HCT116 (cell line): ENCODE measurements at regions not wholly inside any gene's neighbourhood (a gene's known extent, or its start where the extent isn't known, plus 50 kb on each side); places are given as distances from the start of the nearest gene placed in this dataset.

Experiments
- ATAC-seq: fragments of 200-7000 bp; cut with Tn5 transposase; 2 replicates; pipeline ENCODE4 v1.9.1; 2020; ENCODE audit warnings: mild to moderate bottlenecking, moderate library complexity
- BruUV-seq: library from RNA; stranded (reverse); fragments of 400-500 nt; replicated peaks from 2 replicates; lab custom pipeline; 2021; lab: Mats Ljungman, UMichigan
- CTCF ChIA-PET: fragments of 300-600 bp; sonication (Branson Sonifier 250); formaldehyde crosslinking; loops from one replicate; lab custom pipeline; 2021; ENCODE audit warnings: antibody characterized with exemption; lab: Charles Lee
- POLR2A ChIA-PET: fragments of 300-600, 350-600 bp; sonication (Branson Sonifier 250); formaldehyde crosslinking; loops from one replicate; lab custom pipeline; 2021; ENCODE audit warnings: antibody characterized with exemption; lab: Charles Lee
- RAD21 ChIA-PET, 2 experiments: fragments of 300-600 bp; sonication (Branson Sonifier 250); formaldehyde crosslinking; loops; one replicate each; lab custom pipeline; 2023; ENCODE audit warnings: low total read pairs in 2 of 2; ENCODE audit not compliant: uncharacterized antibody in 2 of 2, unreplicated experiment in 2 of 2, low non-redundant PET in 1 of 2; lab: Charles Lee
- DNase-seq: peaks from one replicate; pipeline ENCODE4 v3.0.0-alpha.2; 2010; ENCODE audit warnings: low read depth, low spot score
- H2AFZ ChIP-seq: fragments of 200-600 bp; shearing (Covaris generic), sonication (generic); 2 replicates; pipeline ENCODE4 v1.6.1; 2017; ENCODE audit warnings: low read depth, mixed run types, mixed read lengths, antibody characterized with exemption, low read length; ENCODE audit not compliant: poor library complexity, severe bottlenecking
- H3K27ac ChIP-seq: 2 replicates; pipeline ENCODE4 v1.5.1; 2012; ENCODE audit warnings: low read depth, low read length
- H3K27me3 ChIP-seq: fragments of 200-600 bp; sonication (generic); 2 replicates; pipeline ENCODE4 v1.6.1; 2016; ENCODE audit warnings: mixed run types, low read length, mixed read lengths; ENCODE audit not compliant: insufficient read depth
- H3K36me3 ChIP-seq, 2 experiments: fragments of 200-500 bp in 1 of 2; fragments of 200-600 bp in 1 of 2; sonication (Bioruptor generic) in 1 of 2; sonication (generic) in 1 of 2; 2 replicates each; pipeline versions ENCODE4 v1.5.1 to v1.6.1; 2014 to 2016; ENCODE audit warnings: low read length in 2 of 2, inconsistent platforms in 1 of 2, mixed read lengths in 1 of 2, mixed run types in 1 of 2; ENCODE audit not compliant: insufficient read depth in 2 of 2, control insufficient read depth in 1 of 2
- H3K4me1 ChIP-seq, 2 experiments: fragments of 200-600 bp in 1 of 2; sonication (generic) in 1 of 2; 2 replicates each; pipeline versions ENCODE4 v1.5.1 to v1.6.1; 2012 to 2017; ENCODE audit warnings: low read length in 2 of 2, inconsistent platforms in 1 of 2, mild to moderate bottlenecking in 1 of 2, mixed read lengths in 1 of 2, mixed run types in 1 of 2, moderate library complexity in 1 of 2; ENCODE audit not compliant: insufficient read depth in 2 of 2, control insufficient read depth in 1 of 2
- H3K4me2 ChIP-seq: fragments of 200-600 bp; sonication (generic); 2 replicates; pipeline ENCODE4 v1.6.1; 2017; ENCODE audit warnings: mixed run types, low read length, mixed read lengths
- H3K4me3 ChIP-seq, 2 experiments: fragments of 200-600 bp in 1 of 2; sonication (generic) in 1 of 2; replicated peaks in 1 of 2; 2 replicates each; pipeline ENCODE4 v1.5.1; 2011 to 2016; ENCODE audit warnings: low read length in 2 of 2, control low read depth in 1 of 2, low read depth in 1 of 2, mild to moderate bottlenecking in 1 of 2, mixed read lengths in 1 of 2, mixed run types in 1 of 2
- H3K79me2 ChIP-seq: fragments of 200-600 bp; sonication (generic); 2 replicates; pipeline ENCODE4 v1.6.1; 2017; ENCODE audit warnings: mild to moderate bottlenecking, mixed run types, low read length, moderate library complexity, mixed read lengths; ENCODE audit not compliant: insufficient read depth
- H3K9ac ChIP-seq: fragments of 200-600 bp; sonication (generic); 2 replicates; pipeline ENCODE4 v1.6.1; 2016; ENCODE audit warnings: low read length, mixed read lengths
- H3K9me2 ChIP-seq: fragments of 200-600 bp; sonication (generic), shearing (Covaris generic); 2 replicates; pipeline ENCODE4 v1.6.1; 2017; ENCODE audit warnings: mixed run types, mild to moderate bottlenecking, moderate library complexity; ENCODE audit not compliant: insufficient read depth
- H3K9me3 ChIP-seq, 2 experiments: fragments of 200-500 bp in 1 of 2; fragments of 200-600 bp in 1 of 2; sonication (Bioruptor generic) in 1 of 2; sonication (generic) in 1 of 2; 2 replicates each; pipeline ENCODE4 v1.6.1; 2014 to 2017; ENCODE audit warnings: low read length in 2 of 2, mixed read lengths in 2 of 2, inconsistent platforms in 1 of 2, low read depth in 1 of 2, mild to moderate bottlenecking in 1 of 2, mixed run types in 1 of 2, moderate library complexity in 1 of 2; ENCODE audit not compliant: control insufficient read depth in 1 of 2, insufficient read depth in 1 of 2
- H4K20me1 ChIP-seq: fragments of 200-600 bp; sonication (generic), shearing (Covaris generic); 2 replicates; pipeline ENCODE4 v1.6.1; 2017; ENCODE audit warnings: mixed run types, mild to moderate bottlenecking, moderate library complexity; ENCODE audit not compliant: insufficient read depth
- JUND ChIP-seq: IDR thresholded peaks from 2 replicates; pipeline ENCODE4 v1.6.1; 2012
- POLR2A ChIP-seq: IDR thresholded peaks from 2 replicates; pipeline ENCODE4 v1.7.0; 2011; ENCODE audit warnings: borderline replicate concordance; ENCODE audit not compliant: insufficient read depth, insufficient read length; ENCODE audit errors: extremely low read depth
- TCF7L2 ChIP-seq: IDR thresholded peaks from 2 replicates; pipeline ENCODE4 v1.7.0; 2011; ENCODE audit warnings: borderline replicate concordance, inconsistent platforms; ENCODE audit not compliant: insufficient read depth, insufficient read length; ENCODE audit errors: extremely low read depth
- YY1 ChIP-seq: IDR thresholded peaks from 2 replicates; pipeline ENCODE4 v1.6.1; 2011; ENCODE audit warnings: low read length, low read depth, moderate library complexity, mild to moderate bottlenecking; ENCODE audit not compliant: insufficient replicate concordance; ENCODE audit errors: extremely low read depth
- ZFX ChIP-seq: fragments of 450-650 bp; IDR thresholded peaks from 2 replicates; pipeline ENCODE4 v1.6.1; 2017
- intact Hi-C: fragments of 100-400 bp; cut with micrococcal nuclease; formaldehyde crosslinking; loops from 2 replicates; pipeline ENCODE4 v1.10.0; 2022
- TF ChIP-seq, protein P1 (sequence below): IDR thresholded peaks from 2 replicates; pipeline ENCODE4 v1.6.1; 2011; ENCODE audit warnings: mild to moderate bottlenecking, low read length, moderate library complexity; ENCODE audit not compliant: insufficient replicate concordance; ENCODE audit errors: extremely low read depth
- TF ChIP-seq, protein P2 (sequence below): IDR thresholded peaks from 2 replicates; pipeline ENCODE4 v1.6.1; 2012
- TF ChIP-seq, protein P3 (sequence below): IDR thresholded peaks from 2 replicates; pipeline ENCODE4 v1.6.1; 2012; ENCODE audit warnings: low read depth

DNA sequence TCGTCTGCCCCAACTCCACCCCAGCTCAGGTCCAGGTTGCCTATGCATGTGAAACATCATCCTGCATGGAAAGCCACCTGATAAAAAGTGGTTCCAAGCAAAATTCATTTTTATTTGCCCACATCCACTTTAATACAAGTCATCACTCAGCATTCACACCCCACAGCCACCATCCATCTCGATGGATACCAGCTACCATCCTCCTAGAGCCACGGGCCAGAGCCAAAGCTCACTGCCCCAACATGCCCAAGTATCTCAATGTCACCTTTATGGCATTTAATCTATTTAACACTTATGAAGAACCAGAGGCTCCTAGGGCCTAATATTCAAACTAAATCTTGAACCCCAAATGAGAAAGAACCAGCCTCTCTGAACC, 70.5 kb downstream of the COPRS start:
- CTCF ChIA-PET: no interaction called here

More for the DNA sequence above, 70.5 kb downstream of the COPRS start:
- intact Hi-C loops: no loop called here
- Histone ChIP-seq H3K9me2 (no peaks in the 10 kb centered on the region), H2AFZ (peak overlapping the region; percentile 77), H3K36me3 (no peaks in the 10 kb centered on the region), H3K4me3 (no peak overlapping the region), H3K4me2 (peak overlapping the region; percentile 49), H4K20me1 (no peaks in the 10 kb centered on the region), H3K27ac (peak overlapping the region; percentile 21; the same call in 1 of the 2 replicates), H3K9ac (no peak overlapping the region), H3K9me3 (no peaks in the 10 kb centered on the region), H3K79me2 (no peaks in the 10 kb centered on the region), H3K27me3 (no peaks in the 10 kb centered on the region), H3K4me1 (peaks cover 10 to 16% of the 10 kb centered on the region in 2 experiments)
- RAD21 ChIA-PET: no interaction called here
- DNase-seq: no peak
- TF ChIP-seq YY1 (no peak), TCF7L2 (no peak), ZFX (no peak), POLR2A (no peak), JUND (no peak)
- TF ChIP-seq, protein P1, sequence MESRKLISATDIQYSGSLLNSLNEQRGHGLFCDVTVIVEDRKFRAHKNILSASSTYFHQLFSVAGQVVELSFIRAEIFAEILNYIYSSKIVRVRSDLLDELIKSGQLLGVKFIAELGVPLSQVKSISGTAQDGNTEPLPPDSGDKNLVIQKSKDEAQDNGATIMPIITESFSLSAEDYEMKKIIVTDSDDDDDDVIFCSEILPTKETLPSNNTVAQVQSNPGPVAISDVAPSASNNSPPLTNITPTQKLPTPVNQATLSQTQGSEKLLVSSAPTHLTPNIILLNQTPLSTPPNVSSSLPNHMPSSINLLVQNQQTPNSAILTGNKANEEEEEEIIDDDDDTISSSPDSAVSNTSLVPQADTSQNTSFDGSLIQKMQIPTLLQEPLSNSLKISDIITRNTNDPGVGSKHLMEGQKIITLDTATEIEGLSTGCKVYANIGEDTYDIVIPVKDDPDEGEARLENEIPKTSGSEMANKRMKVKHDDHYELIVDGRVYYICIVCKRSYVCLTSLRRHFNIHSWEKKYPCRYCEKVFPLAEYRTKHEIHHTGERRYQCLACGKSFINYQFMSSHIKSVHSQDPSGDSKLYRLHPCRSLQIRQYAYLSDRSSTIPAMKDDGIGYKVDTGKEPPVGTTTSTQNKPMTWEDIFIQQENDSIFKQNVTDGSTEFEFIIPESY: no peak
- TF ChIP-seq, protein P2, sequence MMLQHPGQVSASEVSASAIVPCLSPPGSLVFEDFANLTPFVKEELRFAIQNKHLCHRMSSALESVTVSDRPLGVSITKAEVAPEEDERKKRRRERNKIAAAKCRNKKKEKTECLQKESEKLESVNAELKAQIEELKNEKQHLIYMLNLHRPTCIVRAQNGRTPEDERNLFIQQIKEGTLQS: no peak
- TF ChIP-seq, protein P3, sequence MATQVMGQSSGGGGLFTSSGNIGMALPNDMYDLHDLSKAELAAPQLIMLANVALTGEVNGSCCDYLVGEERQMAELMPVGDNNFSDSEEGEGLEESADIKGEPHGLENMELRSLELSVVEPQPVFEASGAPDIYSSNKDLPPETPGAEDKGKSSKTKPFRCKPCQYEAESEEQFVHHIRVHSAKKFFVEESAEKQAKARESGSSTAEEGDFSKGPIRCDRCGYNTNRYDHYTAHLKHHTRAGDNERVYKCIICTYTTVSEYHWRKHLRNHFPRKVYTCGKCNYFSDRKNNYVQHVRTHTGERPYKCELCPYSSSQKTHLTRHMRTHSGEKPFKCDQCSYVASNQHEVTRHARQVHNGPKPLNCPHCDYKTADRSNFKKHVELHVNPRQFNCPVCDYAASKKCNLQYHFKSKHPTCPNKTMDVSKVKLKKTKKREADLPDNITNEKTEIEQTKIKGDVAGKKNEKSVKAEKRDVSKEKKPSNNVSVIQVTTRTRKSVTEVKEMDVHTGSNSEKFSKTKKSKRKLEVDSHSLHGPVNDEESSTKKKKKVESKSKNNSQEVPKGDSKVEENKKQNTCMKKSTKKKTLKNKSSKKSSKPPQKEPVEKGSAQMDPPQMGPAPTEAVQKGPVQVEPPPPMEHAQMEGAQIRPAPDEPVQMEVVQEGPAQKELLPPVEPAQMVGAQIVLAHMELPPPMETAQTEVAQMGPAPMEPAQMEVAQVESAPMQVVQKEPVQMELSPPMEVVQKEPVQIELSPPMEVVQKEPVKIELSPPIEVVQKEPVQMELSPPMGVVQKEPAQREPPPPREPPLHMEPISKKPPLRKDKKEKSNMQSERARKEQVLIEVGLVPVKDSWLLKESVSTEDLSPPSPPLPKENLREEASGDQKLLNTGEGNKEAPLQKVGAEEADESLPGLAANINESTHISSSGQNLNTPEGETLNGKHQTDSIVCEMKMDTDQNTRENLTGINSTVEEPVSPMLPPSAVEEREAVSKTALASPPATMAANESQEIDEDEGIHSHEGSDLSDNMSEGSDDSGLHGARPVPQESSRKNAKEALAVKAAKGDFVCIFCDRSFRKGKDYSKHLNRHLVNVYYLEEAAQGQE: no peak
- BruUV-seq: no TSS peak
- no peak for ATAC-seq
- POLR2A ChIA-PET: no interaction called here
